CD14-positive monocyte (primary cell): ENCODE measurements at regions not wholly inside any gene's neighbourhood (a gene's known extent, or its start where the extent isn't known, plus 50 kb on each side); places are given as distances from the start of the nearest gene placed in this dataset.

Experiments used
- DNase-seq, 3 donors: peaks; one replicate each; pipeline ENCODE4 v3.0.0-alpha.2; 2011 to 2022
- H2AFZ ChIP-seq: 2 replicates; pipeline ENCODE4 v1.6.0; 2012; ENCODE audit warnings: mild to moderate bottlenecking, low read depth, low read length, inconsistent platforms; ENCODE audit not compliant: insufficient read depth, poor library complexity, severe bottlenecking
- H3K27ac ChIP-seq, 2 donors: 1 replicate in 1 of 2; 2 replicates in 1 of 2; pipeline ENCODE4 v1.5.1; 2012 to 2013; ENCODE audit warnings: low read length in 2 of 2, control low read depth in 1 of 2, inconsistent platforms in 1 of 2, low read depth in 1 of 2, mild to moderate bottlenecking in 1 of 2
- H3K27me3 ChIP-seq, 2 donors: one replicate each; pipeline versions ENCODE4 v1.6.0 to v1.6.1; 2011 to 2013; ENCODE audit warnings: low read length in 2 of 2; ENCODE audit not compliant: control insufficient read depth in 2 of 2, insufficient read depth in 2 of 2
- H3K36me3 ChIP-seq, 2 donors: replicated peaks in 1 of 2; 1 replicate in 1 of 2; 2 replicates in 1 of 2; pipeline versions ENCODE4 v1.5.1 to v1.6.1; 2012 to 2013; ENCODE audit warnings: low read length in 2 of 2, control low read depth in 1 of 2, inconsistent platforms in 1 of 2, mild to moderate bottlenecking in 1 of 2; ENCODE audit not compliant: insufficient read depth in 2 of 2, control insufficient read depth in 1 of 2
- H3K4me1 ChIP-seq, 2 donors: 1 replicate in 1 of 2; 2 replicates in 1 of 2; pipeline versions ENCODE4 v1.5.1 to v1.6.1; 2012 to 2013; ENCODE audit warnings: low read length in 2 of 2, control low read depth in 1 of 2, inconsistent platforms in 1 of 2, mild to moderate bottlenecking in 1 of 2, moderate library complexity in 1 of 2; ENCODE audit not compliant: insufficient read depth in 2 of 2, control insufficient read depth in 1 of 2
- H3K4me2 ChIP-seq: replicated peaks from 2 replicates; pipeline ENCODE3; 2012; ENCODE audit warnings: low read length, moderate library complexity, mild to moderate bottlenecking; ENCODE audit not compliant: poor library complexity, severe bottlenecking; ENCODE audit errors: extremely low read depth
- H3K4me3 ChIP-seq, 3 experiments: fragments of 200-600 bp in 1 of 3; sonication (generic) in 1 of 3; replicated peaks in 1 of 3; 1 replicate in 2 of 3; 2 replicates in 1 of 3; pipeline ENCODE4 v1.5.1; 2011 to 2013; ENCODE audit warnings: low read length in 3 of 3, mild to moderate bottlenecking in 3 of 3, control low read depth in 2 of 3, low read depth in 2 of 3, inconsistent platforms in 1 of 3, moderate library complexity in 1 of 3
- H3K79me2 ChIP-seq: 2 replicates; pipeline ENCODE4 v1.6.0; 2012; ENCODE audit warnings: mild to moderate bottlenecking, control low read depth, inconsistent platforms, low read length, moderate library complexity; ENCODE audit not compliant: insufficient read depth
- H3K9ac ChIP-seq: 2 replicates; pipeline ENCODE4 v1.6.0; 2017; ENCODE audit warnings: low read length, mild to moderate bottlenecking; ENCODE audit not compliant: insufficient read depth, poor library complexity, severe bottlenecking
- H3K9me3 ChIP-seq, 2 donors: replicated peaks in 1 of 2; 1 replicate in 1 of 2; 2 replicates in 1 of 2; pipeline versions ENCODE4 v1.5.1 to v1.6.1; 2012 to 2013; ENCODE audit warnings: low read length in 2 of 2, control low read depth in 1 of 2; ENCODE audit not compliant: control insufficient read depth in 1 of 2, insufficient read depth in 1 of 2
- H4K20me1 ChIP-seq: 2 replicates; pipeline ENCODE4 v1.6.0; 2012; ENCODE audit warnings: mild to moderate bottlenecking, low read length, control low read depth, moderate library complexity; ENCODE audit not compliant: insufficient read depth
- H3K27ac Mint-ChIP-seq, 7 donors: one replicate each; pipeline ENCODE4 v1.8.0; 2020; ENCODE audit warnings: mild to moderate bottlenecking in 7 of 7, mixed read lengths in 7 of 7, moderate library complexity in 6 of 7, inconsistent platforms in 2 of 7
- H3K27me3 Mint-ChIP-seq, 3 donors: one replicate each; pipeline ENCODE4 v1.8.0; 2021 to 2022; ENCODE audit warnings: low read depth in 3 of 3, mild to moderate bottlenecking in 3 of 3, mixed read lengths in 3 of 3, moderate library complexity in 3 of 3, inconsistent platforms in 1 of 3
- H3K36me3 Mint-ChIP-seq, 2 donors: one replicate each; pipeline ENCODE4 v1.8.0; 2020; ENCODE audit warnings: mixed read lengths in 2 of 2, inconsistent platforms in 1 of 2, mild to moderate bottlenecking in 1 of 2
- H3K4me1 Mint-ChIP-seq: one replicate; pipeline ENCODE4 v1.8.0; 2020; ENCODE audit warnings: mild to moderate bottlenecking, mixed read lengths
- H3K4me3 Mint-ChIP-seq, 2 donors: one replicate each; pipeline ENCODE4 v1.8.0; 2020; ENCODE audit warnings: mild to moderate bottlenecking in 2 of 2, mixed read lengths in 2 of 2, moderate library complexity in 1 of 2
- H3K9me3 Mint-ChIP-seq, 7 donors: one replicate each; pipeline ENCODE4 v1.8.0; 2020 to 2022; ENCODE audit warnings: mixed read lengths in 7 of 7, mild to moderate bottlenecking in 6 of 7, moderate library complexity in 6 of 7, inconsistent platforms in 2 of 7
- WGBS: methylation state at CpG from one replicate; pipeline ENCODE4 v1.1.5; 2013; ENCODE audit warnings: missing lambda C conversion rate; ENCODE audit not compliant: insufficient coverage; 5-methylcytosine and 5-hydroxymethylcytosine counted together
- intact Hi-C, 2 donors: fragments of 100-400 bp; cut with micrococcal nuclease; formaldehyde crosslinking; loops; one replicate each; pipeline versions ENCODE4 v1.15.0 to v1.15.1; 2023
- TF ChIP-seq, protein P1 (sequence below): fragments of 200-600 bp; IDR thresholded peaks from one replicate; pipeline ENCODE4 v1.8.0; 2022; ENCODE audit warnings: antibody characterized with exemption, mild to moderate bottlenecking

DNA sequence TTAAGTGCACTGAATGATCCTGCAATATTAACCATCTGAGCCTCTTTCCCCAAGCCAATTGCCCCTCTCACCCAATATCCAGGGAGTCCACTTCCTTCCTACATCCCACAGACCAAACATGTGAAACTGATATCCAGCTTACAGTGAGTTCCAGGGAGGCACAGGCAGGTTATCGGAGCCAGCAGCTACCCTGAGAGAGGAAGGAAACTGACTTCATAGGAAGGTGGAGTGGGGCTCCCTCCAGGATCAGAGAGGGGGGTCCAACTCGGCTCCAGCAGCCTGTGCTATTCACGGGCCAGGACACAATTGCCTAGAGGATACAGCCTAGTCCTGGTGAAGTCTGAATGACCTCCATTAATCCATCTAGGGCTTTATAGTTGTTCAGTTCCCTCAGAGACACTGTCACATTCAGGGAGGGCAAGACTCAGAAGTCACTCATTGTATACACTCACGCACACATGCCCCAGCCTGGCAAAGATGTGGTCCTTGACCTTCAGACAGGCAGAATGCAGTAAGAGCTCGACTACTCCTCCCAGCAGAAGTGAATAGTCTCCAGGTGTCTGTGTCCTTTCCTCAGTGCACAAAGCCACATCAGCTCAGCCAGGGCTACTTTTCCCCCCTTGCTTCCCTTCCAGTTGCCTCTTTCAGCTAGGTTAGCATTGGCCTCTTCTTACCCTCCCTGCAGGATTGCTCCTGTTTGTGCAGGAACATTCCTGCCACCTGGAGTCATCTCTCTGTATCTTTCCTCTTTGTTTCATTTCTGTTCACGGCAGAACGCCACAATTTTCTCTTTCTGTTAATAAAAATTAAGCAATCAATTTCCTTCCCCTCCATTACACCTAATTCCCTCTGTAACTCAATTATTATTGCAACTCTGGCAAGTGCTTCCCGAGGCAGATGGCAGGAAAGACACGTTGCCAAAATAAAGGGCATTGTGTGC is 501.7 kb downstream of the ARHGEF28 start:
- H3K4me3 ChIP-seq = peak overlapping the region in 1 of 3 experiments; percentile 26
- no peaks in the 10 kb centered on the region for H4K20me1 ChIP-seq
- H3K27me3 Mint-ChIP-seq = peaks cover 5 to 15% (median 8%) of the 10 kb centered on the region in 3 donors
- peak overlapping the region; percentile 54 for H3K4me2 ChIP-seq
- H3K36me3 ChIP-seq = no peaks in the 10 kb centered on the region
- TF ChIP-seq, protein P1, sequence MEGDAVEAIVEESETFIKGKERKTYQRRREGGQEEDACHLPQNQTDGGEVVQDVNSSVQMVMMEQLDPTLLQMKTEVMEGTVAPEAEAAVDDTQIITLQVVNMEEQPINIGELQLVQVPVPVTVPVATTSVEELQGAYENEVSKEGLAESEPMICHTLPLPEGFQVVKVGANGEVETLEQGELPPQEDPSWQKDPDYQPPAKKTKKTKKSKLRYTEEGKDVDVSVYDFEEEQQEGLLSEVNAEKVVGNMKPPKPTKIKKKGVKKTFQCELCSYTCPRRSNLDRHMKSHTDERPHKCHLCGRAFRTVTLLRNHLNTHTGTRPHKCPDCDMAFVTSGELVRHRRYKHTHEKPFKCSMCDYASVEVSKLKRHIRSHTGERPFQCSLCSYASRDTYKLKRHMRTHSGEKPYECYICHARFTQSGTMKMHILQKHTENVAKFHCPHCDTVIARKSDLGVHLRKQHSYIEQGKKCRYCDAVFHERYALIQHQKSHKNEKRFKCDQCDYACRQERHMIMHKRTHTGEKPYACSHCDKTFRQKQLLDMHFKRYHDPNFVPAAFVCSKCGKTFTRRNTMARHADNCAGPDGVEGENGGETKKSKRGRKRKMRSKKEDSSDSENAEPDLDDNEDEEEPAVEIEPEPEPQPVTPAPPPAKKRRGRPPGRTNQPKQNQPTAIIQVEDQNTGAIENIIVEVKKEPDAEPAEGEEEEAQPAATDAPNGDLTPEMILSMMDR = no peak
- H3K27me3 ChIP-seq = peaks cover 2 to 3% of the 10 kb centered on the region in 2 donors
- H3K9me3 Mint-ChIP-seq = no peaks in the 10 kb centered on the region
- intact Hi-C loops = no loop called here
- no peak overlapping the region for H3K27ac ChIP-seq
- H3K9ac ChIP-seq = no peak overlapping the region
- H3K36me3 Mint-ChIP-seq = no peaks in the 10 kb centered on the region
- no peak for DNase-seq
- H3K79me2 ChIP-seq = no peaks in the 10 kb centered on the region
- H2AFZ ChIP-seq = peak overlapping the region; percentile 26
- H3K4me1 ChIP-seq = peaks cover 5 to 7% of the 10 kb centered on the region in 2 donors
- H3K9me3 ChIP-seq = no peaks in the 10 kb centered on the region
- H3K4me3 Mint-ChIP-seq = peak overlapping the region in 1 of 2 donors; percentile 84
- 15% methylated on average over 5 of the region's 9 CpGs for WGBS
- H3K4me1 Mint-ChIP-seq = peaks cover 9% of the 10 kb centered on the region
- H3K27ac Mint-ChIP-seq = no peak overlapping the region

DNA sequence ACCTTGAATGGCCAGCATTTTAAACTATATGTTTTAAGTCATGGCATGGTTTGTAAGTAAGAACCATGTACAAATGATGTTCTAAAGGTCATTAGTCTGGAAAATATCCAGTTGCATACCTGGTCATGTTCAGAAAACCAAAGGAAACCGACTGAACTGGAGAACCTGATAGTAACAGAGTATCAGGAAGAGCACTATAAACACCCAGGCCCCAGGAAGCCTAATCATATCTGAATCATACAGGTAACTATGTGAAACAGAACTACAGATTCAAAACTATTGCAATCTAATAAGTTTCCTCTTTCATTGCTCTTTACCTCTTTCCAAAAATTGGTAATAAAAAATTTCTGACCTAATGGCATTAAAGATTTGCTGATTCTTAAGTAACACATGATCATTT is 500.3 kb downstream of the ARHGEF28 start:
- no peaks in the 10 kb centered on the region for H3K9me3 Mint-ChIP-seq

More for the DNA sequence above, 500.3 kb downstream of the ARHGEF28 start:
- Histone ChIP-seq H4K20me1 (no peaks in the 10 kb centered on the region), H3K4me3 (no peak overlapping the region), H3K4me2 (no peak overlapping the region), H3K79me2 (no peaks in the 10 kb centered on the region), H3K27me3 (peaks cover 2 to 3% of the 10 kb centered on the region in 2 donors), H3K36me3 (no peaks in the 10 kb centered on the region), H2AFZ (no peak overlapping the region), H3K27ac (no peak overlapping the region), H3K4me1 (peaks cover 5 to 7% of the 10 kb centered on the region in 2 donors), H3K9me3 (no peaks in the 10 kb centered on the region), H3K9ac (no peak overlapping the region)
- peaks cover 5 to 13% (median 7%) of the 10 kb centered on the region in 3 donors for H3K27me3 Mint-ChIP-seq
- no peaks in the 10 kb centered on the region for H3K36me3 Mint-ChIP-seq
- peaks cover 9% of the 10 kb centered on the region for H3K4me1 Mint-ChIP-seq
- TF ChIP-seq, protein P1 = no peak
- H3K27ac Mint-ChIP-seq = no peak overlapping the region
- peak overlapping the region in 1 of 2 donors; percentile 47 for H3K4me3 Mint-ChIP-seq
- no peak for DNase-seq
- no CpG with 5 or more reads among the region's 1 CpG for WGBS
- intact Hi-C loops = no loop called here
